Esophagus squamous epithelium (tissue), 5 donors: ENCODE measurements at regions not wholly inside any gene's neighbourhood (a gene's known extent, or its start where the extent isn't known, plus 50 kb on each side); places are given as distances from the start of the nearest gene placed in this dataset.

ENCODE experiments used
- DNase-seq: peaks from one replicate; lab custom pipeline; 2025; lab: John Stamatoyannopoulos, UW
- H3K27ac ChIP-seq, 4 donors: fragments of 200-600 bp; sonication (generic); one replicate each; pipeline ENCODE4 v1.5.1; 2016 to 2019; ENCODE audit warnings: mild to moderate bottlenecking in 1 of 4
- H3K27me3 ChIP-seq, 4 donors: fragments of 200-600 bp; sonication (generic); 1 replicate in 3 of 4; 2 replicates in 1 of 4; pipeline versions ENCODE4 v1.5.1 to v1.6.0; 2017 to 2021; ENCODE audit warnings: antibody characterized with exemption in 1 of 4
- H3K36me3 ChIP-seq, 3 donors: fragments of 200-600 bp; sonication (generic); one replicate each; pipeline ENCODE4 v1.5.1; 2016 to 2019
- H3K4me1 ChIP-seq, 3 donors: fragments of 200-600 bp; sonication (generic); one replicate each; pipeline ENCODE4 v1.5.1; 2017 to 2019
- H3K4me3 ChIP-seq, 4 donors: fragments of 200-600 bp; sonication (generic); 1 replicate in 3 of 4; 2 replicates in 1 of 4; pipeline ENCODE4 v1.5.1; 2016 to 2019; ENCODE audit warnings: mild to moderate bottlenecking in 2 of 4, moderate library complexity in 1 of 4
- H3K9me3 ChIP-seq, 3 donors: fragments of 200-600 bp; sonication (generic); one replicate each; pipeline ENCODE4 v1.5.1; 2016 to 2019
- CTCF ChIP-seq, 6 experiments: fragments of 450-650 bp in 4 of 6; fragments of 200-600 bp in 2 of 6; sonication (generic) in 2 of 6; IDR thresholded peaks; one replicate each; pipeline ENCODE4 v1.5.1; 2016 to 2019; ENCODE audit warnings: antibody characterized with exemption in 6 of 6, mild to moderate bottlenecking in 4 of 6, moderate library complexity in 4 of 6
- POLR2A ChIP-seq, 4 donors: fragments of 450-650 bp; IDR thresholded peaks; one replicate each; pipeline ENCODE4 v1.6.1; 2017; ENCODE audit warnings: antibody characterized with exemption in 4 of 4, mild to moderate bottlenecking in 4 of 4, moderate library complexity in 3 of 4
- WGBS, 2 donors: methylation state at CpG; one replicate each; pipeline ENCODE4 v1.1.5; 2018; 5-methylcytosine and 5-hydroxymethylcytosine counted together
- intact Hi-C: fragments of 100-400 bp; cut with DNase I; formaldehyde crosslinking; loops from one replicate; pipeline ENCODE4 v1.15.0; 2022
- donor health status: DM: yes; HTN: yes; CAD: no.

GRCh38 chr16:5851393-5851982 is 753.9 kb upstream of the EEF2KMT start:
- Histone ChIP-seq H3K9me3 (no peaks in the 10 kb centered on the region), H3K36me3 (no peaks in the 10 kb centered on the region), H3K4me1 (no peaks in the 10 kb centered on the region), H3K27me3 (no peaks in the 10 kb centered on the region), H3K27ac (no peak overlapping the region), H3K4me3 (no peak overlapping the region)
- intact Hi-C loops, result no loop called here
- TF ChIP-seq CTCF (IDR thresholded peaks at IDR 0.05), result no peak
- TF ChIP-seq POLR2A (IDR thresholded peaks at IDR 0.05), result no peak
- WGBS, 2 donors, result 51 to 70% methylated on average over 12 to 13 of the region's 13 CpGs
- no peak for DNase-seq

DNA sequence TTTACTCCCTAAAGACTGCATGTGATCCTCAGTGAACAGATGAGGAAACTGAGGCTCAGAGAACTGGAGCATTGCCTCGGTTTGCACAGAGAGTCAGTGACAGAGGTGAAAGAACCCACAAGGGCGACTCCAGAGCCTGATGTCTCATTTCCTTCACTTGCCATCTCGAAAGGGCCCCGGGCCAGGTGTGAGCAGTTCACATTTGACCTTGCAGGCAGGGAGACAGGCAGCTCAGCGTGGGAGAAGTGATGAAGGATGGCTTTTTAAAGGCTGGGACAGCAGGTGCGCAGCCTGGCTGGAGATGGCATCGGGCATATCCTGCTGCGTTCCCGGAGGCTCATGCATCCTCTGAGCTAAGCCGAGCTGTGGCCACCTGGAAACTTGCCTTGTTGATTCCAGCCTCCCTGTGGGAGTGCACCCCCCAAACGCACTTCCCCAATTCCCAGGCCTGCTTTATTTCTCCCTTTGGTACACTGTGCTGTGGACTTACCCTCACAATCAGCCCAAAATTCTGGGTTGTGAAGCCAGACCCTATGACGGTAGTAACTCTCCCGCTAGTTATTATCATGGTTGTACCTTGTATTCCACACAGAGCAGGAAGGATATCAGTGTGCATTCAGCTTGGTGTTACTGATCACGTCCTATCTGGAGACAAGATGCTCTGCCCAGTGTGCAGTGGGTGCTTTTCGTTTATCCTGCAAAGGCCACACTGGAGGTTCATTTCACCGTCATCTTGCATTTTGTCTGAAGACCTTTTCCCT is 753.2 kb upstream of the EEF2KMT start:
- H3K27ac ChIP-seq, result no peak overlapping the region
- WGBS, 2 donors, result 77 to 81% methylated on average over 6 to 15 of the region's 16 CpGs
- no peak for TF ChIP-seq POLR2A (IDR thresholded peaks at IDR 0.05)
- no peak for TF ChIP-seq CTCF (IDR thresholded peaks at IDR 0.05)
- DNase-seq, result no peak
- no peaks in the 10 kb centered on the region for H3K4me1 ChIP-seq
- intact Hi-C loops, result no loop called here
- no peaks in the 10 kb centered on the region for H3K36me3 ChIP-seq
- no peak overlapping the region for H3K4me3 ChIP-seq
- H3K9me3 ChIP-seq, result no peaks in the 10 kb centered on the region
- no peaks in the 10 kb centered on the region for H3K27me3 ChIP-seq

DNA sequence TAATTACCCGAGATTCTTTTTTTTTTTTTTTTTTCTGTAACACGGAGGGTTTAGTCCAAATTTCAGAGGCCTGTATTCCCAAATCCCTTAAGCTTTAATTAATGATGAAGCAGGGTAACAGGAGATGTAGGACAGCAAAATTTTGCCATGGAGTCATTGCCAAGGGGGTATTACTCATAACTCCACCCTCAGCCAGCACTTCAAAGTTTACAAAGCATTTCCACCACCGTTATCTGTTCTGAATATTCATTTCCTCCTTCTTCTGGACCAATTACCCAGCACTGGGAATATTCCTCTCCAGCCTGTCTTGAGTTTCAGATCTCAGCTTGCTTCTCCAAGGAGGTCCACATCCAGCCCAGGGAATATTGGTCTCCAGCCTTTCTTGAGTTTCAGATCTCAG is 747.5 kb upstream of the EEF2KMT start:
- intact Hi-C loops, result no loop called here
- WGBS, 2 donors, result 25 to 26% methylated on average over 3 of the region's 3 CpGs
- no peak overlapping the region for H3K4me3 ChIP-seq
- TF ChIP-seq CTCF (IDR thresholded peaks at IDR 0.05) (no peak), POLR2A (IDR thresholded peaks at IDR 0.05) (no peak)
- no peaks in the 10 kb centered on the region for H3K9me3 ChIP-seq
- no peak for DNase-seq
- H3K27me3 ChIP-seq, result no peaks in the 10 kb centered on the region
- H3K27ac ChIP-seq, result no peak overlapping the region
- peaks cover 0 to 13% (median 0%) of the 10 kb centered on the region in 3 donors for H3K4me1 ChIP-seq
- H3K36me3 ChIP-seq, result no peaks in the 10 kb centered on the region

DNA sequence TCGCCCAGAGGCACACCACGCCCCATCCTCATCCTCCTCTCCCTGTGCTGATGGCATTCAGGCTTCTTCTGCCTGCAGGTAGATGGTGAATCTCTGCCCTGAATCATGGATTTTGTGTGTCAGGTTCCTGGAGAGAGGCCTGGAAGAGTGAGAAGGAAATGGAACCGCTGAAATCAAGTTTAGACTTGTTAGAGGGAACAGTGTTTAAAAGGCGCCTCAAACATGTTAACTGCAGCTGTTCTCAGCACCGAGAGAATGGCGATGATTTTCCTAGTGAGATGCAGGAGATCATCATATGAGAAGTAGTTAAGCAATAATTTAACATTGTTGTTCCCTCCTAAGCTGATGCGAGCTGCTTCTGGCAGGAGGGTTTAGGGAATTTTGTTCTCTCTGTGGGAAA is 744.4 kb upstream of the EEF2KMT start:
- no peak for DNase-seq
- Histone ChIP-seq H3K27me3 (no peaks in the 10 kb centered on the region), H3K4me1 (peaks cover 0 to 13% (median 0%) of the 10 kb centered on the region in 3 donors), H3K4me3 (no peak overlapping the region), H3K36me3 (no peaks in the 10 kb centered on the region), H3K27ac (no peak overlapping the region), H3K9me3 (no peaks in the 10 kb centered on the region)
- TF ChIP-seq CTCF (IDR thresholded peaks at IDR 0.05) (no peak), POLR2A (IDR thresholded peaks at IDR 0.05) (no peak)
- intact Hi-C loops, result no loop called here
- 28 to 37% methylated on average over 6 to 7 of the region's 7 CpGs for WGBS, 2 donors

GRCh38 chr16:5838725-5839124 is 741.1 kb upstream of the EEF2KMT start:
- Histone ChIP-seq H3K4me3 (no peak overlapping the region), H3K36me3 (no peaks in the 10 kb centered on the region), H3K27ac (no peak overlapping the region), H3K27me3 (no peaks in the 10 kb centered on the region), H3K9me3 (no peaks in the 10 kb centered on the region), H3K4me1 (peaks cover 0 to 13% (median 0%) of the 10 kb centered on the region in 3 donors)
- 46 to 85% methylated on average over 2 to 3 of the region's 3 CpGs for WGBS, 2 donors
- TF ChIP-seq POLR2A (IDR thresholded peaks at IDR 0.05) (no peak), CTCF (IDR thresholded peaks at IDR 0.05) (no peak)
- no peak for DNase-seq
- intact Hi-C loops, result no loop called here
